ENCODE measurements at regions not wholly inside any gene's neighbourhood (a gene's known extent, or its start where the extent isn't known, plus 50 kb on each side); places are given as distances from the start of the nearest gene placed in this dataset.

- no peak for TF ChIP-seq IRF2 (CRISPR knock-in tag; IDR thresholded peaks at IDR 0.05; ENCODE audit: borderline replicate concordance, low read depth)
Measured at GRCh38 chr3:22933841-22934116, 269.3 kb upstream of the UBE2E2 start (continued).

DNA sequence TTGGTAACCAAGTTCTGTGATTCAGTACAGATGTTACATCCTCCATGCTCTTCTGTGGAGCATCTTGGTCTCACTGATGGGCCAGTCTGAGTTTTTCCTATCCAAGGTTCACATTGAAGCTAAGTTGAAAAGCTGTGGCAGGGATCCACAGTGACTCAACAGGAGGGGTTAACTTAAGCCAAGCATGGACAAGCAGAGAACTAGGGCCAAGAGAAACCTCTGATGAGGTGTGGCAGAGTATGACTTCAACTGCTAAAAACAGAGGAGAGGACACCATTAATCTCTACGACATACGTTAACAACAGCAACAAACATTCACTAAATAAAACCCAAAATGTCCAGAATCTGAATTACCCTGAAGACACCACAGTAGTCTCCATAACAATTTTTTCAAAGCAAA lies 268.1 kb upstream of the UBE2E2 start:
- no peak overlapping the region for H3K27ac Mint-ChIP-seq
- CTCF ChIA-PET, result no interaction called here
- DNase-seq (ENCODE audit: low spot score) (no peak), ATAC-seq (no peak)
- POLR2A ChIA-PET, result no interaction called here
- TF ChIP-seq ZNF416 (CRISPR knock-in tag; IDR thresholded peaks at IDR 0.05) (no peak), NR2C2 (CRISPR knock-in tag; IDR thresholded peaks at IDR 0.05) (no peak), GABPB1 (CRISPR knock-in tag; IDR thresholded peaks at IDR 0.05) (no peak), OVOL2 (CRISPR knock-in tag; IDR thresholded peaks at IDR 0.05; ENCODE audit: borderline replicate concordance) (no peak), FOXP1 (CRISPR knock-in tag; IDR thresholded peaks at IDR 0.05; ENCODE audit: borderline replicate concordance) (no peak), ZNF121 (CRISPR knock-in tag; IDR thresholded peaks at IDR 0.05) (no peak)
- TF ChIP-seq, protein P1, sequence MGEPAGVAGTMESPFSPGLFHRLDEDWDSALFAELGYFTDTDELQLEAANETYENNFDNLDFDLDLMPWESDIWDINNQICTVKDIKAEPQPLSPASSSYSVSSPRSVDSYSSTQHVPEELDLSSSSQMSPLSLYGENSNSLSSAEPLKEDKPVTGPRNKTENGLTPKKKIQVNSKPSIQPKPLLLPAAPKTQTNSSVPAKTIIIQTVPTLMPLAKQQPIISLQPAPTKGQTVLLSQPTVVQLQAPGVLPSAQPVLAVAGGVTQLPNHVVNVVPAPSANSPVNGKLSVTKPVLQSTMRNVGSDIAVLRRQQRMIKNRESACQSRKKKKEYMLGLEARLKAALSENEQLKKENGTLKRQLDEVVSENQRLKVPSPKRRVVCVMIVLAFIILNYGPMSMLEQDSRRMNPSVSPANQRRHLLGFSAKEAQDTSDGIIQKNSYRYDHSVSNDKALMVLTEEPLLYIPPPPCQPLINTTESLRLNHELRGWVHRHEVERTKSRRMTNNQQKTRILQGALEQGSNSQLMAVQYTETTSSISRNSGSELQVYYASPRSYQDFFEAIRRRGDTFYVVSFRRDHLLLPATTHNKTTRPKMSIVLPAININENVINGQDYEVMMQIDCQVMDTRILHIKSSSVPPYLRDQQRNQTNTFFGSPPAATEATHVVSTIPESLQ (CRISPR knock-in tag; IDR thresholded peaks at IDR 0.05), result no peak
- TF ChIP-seq, protein P2, sequence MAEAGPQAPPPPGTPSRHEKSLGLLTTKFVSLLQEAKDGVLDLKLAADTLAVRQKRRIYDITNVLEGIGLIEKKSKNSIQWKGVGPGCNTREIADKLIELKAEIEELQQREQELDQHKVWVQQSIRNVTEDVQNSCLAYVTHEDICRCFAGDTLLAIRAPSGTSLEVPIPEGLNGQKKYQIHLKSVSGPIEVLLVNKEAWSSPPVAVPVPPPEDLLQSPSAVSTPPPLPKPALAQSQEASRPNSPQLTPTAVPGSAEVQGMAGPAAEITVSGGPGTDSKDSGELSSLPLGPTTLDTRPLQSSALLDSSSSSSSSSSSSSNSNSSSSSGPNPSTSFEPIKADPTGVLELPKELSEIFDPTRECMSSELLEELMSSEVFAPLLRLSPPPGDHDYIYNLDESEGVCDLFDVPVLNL (CRISPR knock-in tag; IDR thresholded peaks at IDR 0.05; ENCODE audit: borderline replicate concordance, low read depth), result no peak
- no peak overlapping the region for H3K4me3 Mint-ChIP-seq
- peaks cover 4% of the 10 kb centered on the region; the same call in 1 of the 2 replicates for H3K9me3 Mint-ChIP-seq
- H3K36me3 Mint-ChIP-seq, result no peaks in the 10 kb centered on the region
- H3K4me1 Mint-ChIP-seq, result no peaks in the 10 kb centered on the region
- no peaks in the 10 kb centered on the region; the same call in 1 of the 2 replicates for H3K27me3 Mint-ChIP-seq (ENCODE audit: low read depth)

- Mint-ChIP-seq H3K9me3 (no peaks in the 10 kb centered on the region), H3K36me3 (no peaks in the 10 kb centered on the region), H3K4me3 (no peak overlapping the region), H3K27me3 (ENCODE audit: low read depth) (no peaks in the 10 kb centered on the region; the same call in 1 of the 2 replicates), H3K27ac (no peak overlapping the region), H3K4me1 (no peaks in the 10 kb centered on the region)
- DNase-seq (ENCODE audit: low spot score) (no peak), ATAC-seq (no peak)
- POLR2A ChIA-PET, result no interaction called here
- CTCF ChIA-PET, result interaction anchor here (0.6 kb wide), 1 partner anchor 23 kb away, joined by 3 read pairs; no protein-coding TSS in a partner anchor
- no peak for TF ChIP-seq FOXJ3 (CRISPR knock-in tag; IDR thresholded peaks at IDR 0.05; ENCODE audit: borderline replicate concordance)
- TF ChIP-seq, protein P3, sequence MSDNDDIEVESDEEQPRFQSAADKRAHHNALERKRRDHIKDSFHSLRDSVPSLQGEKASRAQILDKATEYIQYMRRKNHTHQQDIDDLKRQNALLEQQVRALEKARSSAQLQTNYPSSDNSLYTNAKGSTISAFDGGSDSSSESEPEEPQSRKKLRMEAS (CRISPR knock-in tag; IDR thresholded peaks at IDR 0.05), result no peak
- no peak for TF ChIP-seq FOXP1 (CRISPR knock-in tag; IDR thresholded peaks at IDR 0.05; ENCODE audit: borderline replicate concordance)
- no peak for TF ChIP-seq STAT6 (CRISPR knock-in tag; conservative IDR thresholded peaks at IDR 0.05; ENCODE audit: low read depth)
- no peak for TF ChIP-seq ETV6 (CRISPR knock-in tag; IDR thresholded peaks at IDR 0.05)
- no peak for TF ChIP-seq ZNF263 (CRISPR knock-in tag; IDR thresholded peaks at IDR 0.05; ENCODE audit: low read depth)
- no peak for TF ChIP-seq IRF2 (CRISPR knock-in tag; IDR thresholded peaks at IDR 0.05; ENCODE audit: borderline replicate concordance, low read depth)
- no peak for TF ChIP-seq SMAD3 (CRISPR knock-in tag; IDR thresholded peaks at IDR 0.05; ENCODE audit: borderline replicate concordance)
Measured at GRCh38 chr3:22937536-22937935, 265.6 kb upstream of the UBE2E2 start.

DNA sequence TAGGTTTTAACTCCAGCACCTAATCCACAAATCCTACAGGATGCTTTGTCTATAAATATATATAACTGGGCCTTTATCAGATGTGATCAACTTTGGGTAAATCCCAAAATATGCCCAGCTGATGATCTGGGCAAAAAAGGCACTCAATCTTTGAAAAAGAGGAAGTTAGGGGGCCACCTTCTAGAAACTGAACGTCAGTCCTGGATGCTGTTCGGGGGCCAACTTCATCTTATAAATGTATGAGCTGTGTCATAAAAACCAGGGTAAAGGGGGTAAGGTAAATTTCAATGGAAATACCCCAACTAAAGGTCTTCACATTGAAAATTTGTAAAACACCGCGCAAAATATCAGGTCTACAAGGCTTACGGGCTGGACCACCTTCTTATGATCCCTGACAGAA lies 264.4 kb upstream of the UBE2E2 start:
- no peaks in the 10 kb centered on the region; the same call in 1 of the 2 replicates for H3K27me3 Mint-ChIP-seq (ENCODE audit: low read depth)
- ChIA-PET POLR2A (no interaction called here), CTCF (no interaction called here)
- H3K27ac Mint-ChIP-seq, result no peak overlapping the region
- H3K4me3 Mint-ChIP-seq, result no peak overlapping the region
- no peaks in the 10 kb centered on the region for H3K36me3 Mint-ChIP-seq
- no peak for ATAC-seq
- no peaks in the 10 kb centered on the region for H3K9me3 Mint-ChIP-seq
- DNase-seq (ENCODE audit: low spot score), result no peak
- no peaks in the 10 kb centered on the region for H3K4me1 Mint-ChIP-seq
- TF ChIP-seq SOX15 (CRISPR knock-in tag; IDR thresholded peaks at IDR 0.05) (no peak), HMGXB4 (CRISPR knock-in tag; IDR thresholded peaks at IDR 0.05) (no peak), FOXJ3 (CRISPR knock-in tag; IDR thresholded peaks at IDR 0.05; ENCODE audit: borderline replicate concordance) (no peak), JAZF1 (CRISPR knock-in tag; IDR thresholded peaks at IDR 0.05) (no peak)
- TF ChIP-seq, protein P4, sequence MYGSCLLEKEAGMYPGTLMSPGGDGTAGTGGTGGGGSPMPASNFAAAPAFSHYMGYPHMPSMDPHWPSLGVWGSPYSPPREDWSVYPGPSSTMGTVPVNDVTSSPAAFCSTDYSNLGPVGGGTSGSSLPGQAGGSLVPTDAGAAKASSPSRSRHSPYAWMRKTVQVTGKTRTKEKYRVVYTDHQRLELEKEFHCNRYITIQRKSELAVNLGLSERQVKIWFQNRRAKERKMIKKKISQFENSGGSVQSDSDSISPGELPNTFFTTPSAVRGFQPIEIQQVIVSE (CRISPR knock-in tag; IDR thresholded peaks at IDR 0.05; ENCODE audit: borderline replicate concordance), result no peak
- TF ChIP-seq, protein P2 (CRISPR knock-in tag; IDR thresholded peaks at IDR 0.05; ENCODE audit: borderline replicate concordance, low read depth), result no peak

Measured in WTC11 (cell line).